ENCODE measurements at regions not wholly inside any gene's neighbourhood (a gene's known extent, or its start where the extent isn't known, plus 50 kb on each side); places are given as distances from the start of the nearest gene placed in this dataset.

DNA sequence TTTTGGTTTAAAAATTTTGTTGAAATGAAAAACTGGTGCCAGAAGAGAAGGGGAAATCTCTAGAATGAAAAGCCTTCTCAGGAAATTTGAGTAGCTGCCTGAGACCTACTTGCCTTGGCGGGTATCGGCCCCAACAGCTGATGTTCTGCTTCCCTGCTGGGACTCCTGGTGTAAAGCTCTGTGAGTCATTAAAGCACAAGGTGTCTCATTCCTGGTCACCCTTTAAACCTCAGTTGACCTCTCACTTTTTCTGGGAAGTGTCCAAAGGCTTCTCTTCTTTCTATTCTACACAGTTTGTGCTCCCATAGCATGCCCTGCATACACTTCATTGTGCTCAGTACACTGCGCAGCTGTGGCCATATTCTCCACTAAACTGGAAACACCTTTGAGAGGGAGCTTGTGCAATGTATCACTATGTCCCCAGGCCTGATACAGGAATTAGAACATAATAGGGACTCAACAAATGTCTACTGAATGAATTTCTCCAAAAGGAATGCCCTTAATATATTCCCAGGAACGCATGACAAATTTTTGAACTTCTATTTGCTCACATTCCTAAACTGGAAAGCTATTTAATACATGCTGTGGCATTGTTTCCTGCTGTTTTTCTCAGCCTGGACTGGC is 303.9 kb downstream of the SDHAF3 start:
- TF ChIP-seq CTCF (IDR thresholded peaks at IDR 0.05) (no peak), POLR2A (IDR thresholded peaks at IDR 0.05) (no peak)

All from adrenal gland (tissue), 5 donors.